Suprapubic skin (tissue), 4 donors: ENCODE measurements at regions not wholly inside any gene's neighbourhood (a gene's known extent, or its start where the extent isn't known, plus 50 kb on each side); places are given as distances from the start of the nearest gene placed in this dataset.

ENCODE experiments used
- DNase-seq, 2 donors: peaks; one replicate each; pipeline ENCODE4 v3.0.0-alpha.2; 2019; ENCODE audit warnings: low spot score in 2 of 2
- H3K27ac ChIP-seq: fragments of 200-600 bp; sonication (generic); one replicate; pipeline ENCODE4 v1.5.1; 2019
- H3K27me3 ChIP-seq: fragments of 200-600 bp; sonication (generic); one replicate; pipeline ENCODE4 v1.5.1; 2019
- H3K36me3 ChIP-seq: fragments of 200-600 bp; sonication (generic); one replicate; pipeline ENCODE4 v1.5.1; 2019
- H3K4me1 ChIP-seq: fragments of 200-600 bp; sonication (generic); one replicate; pipeline ENCODE4 v1.5.1; 2019
- H3K4me3 ChIP-seq: fragments of 200-600 bp; sonication (generic); one replicate; pipeline ENCODE4 v1.5.1; 2019; ENCODE audit warnings: mild to moderate bottlenecking
- H3K9me3 ChIP-seq: fragments of 200-600 bp; sonication (generic); one replicate; pipeline ENCODE4 v1.5.1; 2019
- CTCF ChIP-seq, 2 donors: fragments of 200-600 bp in 1 of 2; fragments of 450-650 bp in 1 of 2; sonication (generic) in 1 of 2; IDR thresholded peaks; one replicate each; pipeline ENCODE4 v1.5.1; 2016 to 2019; ENCODE audit warnings: antibody characterized with exemption in 2 of 2, mild to moderate bottlenecking in 1 of 2, moderate library complexity in 1 of 2
- EP300 ChIP-seq: sonication (generic); formaldehyde crosslinking; IDR thresholded peaks from one replicate; pipeline ENCODE4 v1.6.1; 2017; ENCODE audit warnings: antibody characterized with exemption
- POLR2A ChIP-seq, 2 donors: fragments of 450-650 bp; IDR thresholded peaks; one replicate each; pipeline ENCODE4 v1.6.1; 2017; ENCODE audit warnings: antibody characterized with exemption in 2 of 2, mild to moderate bottlenecking in 2 of 2, moderate library complexity in 2 of 2
- POLR2AphosphoS5 ChIP-seq, 3 donors: sonication (generic); formaldehyde crosslinking; IDR thresholded peaks; one replicate each; pipeline ENCODE4 v1.6.1; 2017; ENCODE audit warnings: antibody characterized with exemption in 3 of 3
- WGBS: methylation state at CpG from one replicate; pipeline ENCODE4 v1.1.5; 2018; 5-methylcytosine and 5-hydroxymethylcytosine counted together

GRCh38 chr5:58113172-58113571 is 346.7 kb downstream of the PLK2 start:
- Histone ChIP-seq H3K27ac (no peak overlapping the region), H3K4me1 (no peaks in the 10 kb centered on the region), H3K36me3 (no peaks in the 10 kb centered on the region), H3K27me3 (no peaks in the 10 kb centered on the region), H3K9me3 (no peaks in the 10 kb centered on the region), H3K4me3 (no peak overlapping the region)
- DNase-seq, result no peak
- TF ChIP-seq CTCF (IDR thresholded peaks at IDR 0.05) (no peak), EP300 (no peak), POLR2A (IDR thresholded peaks at IDR 0.05) (no peak)
- WGBS, result 83% methylated on average over 9 of the region's 9 CpGs

- no peaks in the 10 kb centered on the region for H3K36me3 ChIP-seq
- H3K27ac ChIP-seq, result no peak overlapping the region
- no peaks in the 10 kb centered on the region for H3K9me3 ChIP-seq
- no peaks in the 10 kb centered on the region for H3K4me1 ChIP-seq
- TF ChIP-seq CTCF (IDR thresholded peaks at IDR 0.05) (no peak), POLR2A (IDR thresholded peaks at IDR 0.05) (no peak)
- DNase-seq, result no peak
- no peak overlapping the region for H3K4me3 ChIP-seq
- 84% methylated on average over 1 of the region's 1 CpG for WGBS
- H3K27me3 ChIP-seq, result no peaks in the 10 kb centered on the region
Measured at GRCh38 chr5:58108511-58108910, 351.4 kb downstream of the PLK2 start.

GRCh38 chr5:58107704-58108103 is 352.2 kb downstream of the PLK2 start:
- TF ChIP-seq EP300 (no peak), POLR2A (IDR thresholded peaks at IDR 0.05) (no peak), POLR2AphosphoS5 (IDR thresholded peaks at IDR 0.05) (no peak), CTCF (IDR thresholded peaks at IDR 0.05) (no peak)
- H3K27ac ChIP-seq, result no peak overlapping the region
- H3K4me3 ChIP-seq, result no peak overlapping the region
- H3K9me3 ChIP-seq, result no peaks in the 10 kb centered on the region
- no peaks in the 10 kb centered on the region for H3K36me3 ChIP-seq
- H3K27me3 ChIP-seq, result no peaks in the 10 kb centered on the region
- no peaks in the 10 kb centered on the region for H3K4me1 ChIP-seq
- WGBS, result 85% methylated on average over 2 of the region's 2 CpGs
- no peak for DNase-seq

GRCh38 chr5:58106754-58107410 is 353.0 kb downstream of the PLK2 start:
- no peak for DNase-seq
- Histone ChIP-seq H3K9me3 (no peaks in the 10 kb centered on the region), H3K27me3 (no peaks in the 10 kb centered on the region), H3K27ac (no peak overlapping the region), H3K36me3 (no peaks in the 10 kb centered on the region), H3K4me1 (no peaks in the 10 kb centered on the region), H3K4me3 (no peak overlapping the region)
- TF ChIP-seq CTCF (IDR thresholded peaks at IDR 0.05) (no peak), EP300 (no peak), POLR2A (IDR thresholded peaks at IDR 0.05) (no peak), POLR2AphosphoS5 (IDR thresholded peaks at IDR 0.05) (no peak)
- WGBS, result 57% methylated on average over 3 of the region's 3 CpGs

- no peaks in the 10 kb centered on the region for H3K4me1 ChIP-seq
- H3K9me3 ChIP-seq, result no peaks in the 10 kb centered on the region
- WGBS, result 95% methylated on average over 2 of the region's 2 CpGs
Measured at GRCh38 chr5:58105836-58106235, 354.1 kb downstream of the PLK2 start.

More at GRCh38 chr5:58105836-58106235, 354.1 kb downstream of the PLK2 start:
- Histone ChIP-seq H3K27me3 (no peaks in the 10 kb centered on the region), H3K4me3 (no peak overlapping the region), H3K27ac (no peak overlapping the region), H3K36me3 (no peaks in the 10 kb centered on the region)
- no peak for DNase-seq
- TF ChIP-seq EP300 (no peak), POLR2A (IDR thresholded peaks at IDR 0.05) (no peak), CTCF (IDR thresholded peaks at IDR 0.05) (no peak), POLR2AphosphoS5 (IDR thresholded peaks at IDR 0.05) (no peak)
